HG02852 (cell line): ENCODE measurements at regions not wholly inside any gene's neighbourhood (a gene's known extent, or its start where the extent isn't known, plus 50 kb on each side); places are given as distances from the start of the nearest gene placed in this dataset.

Experiments used
- ATAC-seq: cut with Tn5 transposase; IDR thresholded peaks from one replicate; pipeline ENCODE4 v1.9.1; 2021; ENCODE audit warnings: mild to moderate bottlenecking, moderate library complexity; ENCODE audit not compliant: unreplicated experiment

DNA sequence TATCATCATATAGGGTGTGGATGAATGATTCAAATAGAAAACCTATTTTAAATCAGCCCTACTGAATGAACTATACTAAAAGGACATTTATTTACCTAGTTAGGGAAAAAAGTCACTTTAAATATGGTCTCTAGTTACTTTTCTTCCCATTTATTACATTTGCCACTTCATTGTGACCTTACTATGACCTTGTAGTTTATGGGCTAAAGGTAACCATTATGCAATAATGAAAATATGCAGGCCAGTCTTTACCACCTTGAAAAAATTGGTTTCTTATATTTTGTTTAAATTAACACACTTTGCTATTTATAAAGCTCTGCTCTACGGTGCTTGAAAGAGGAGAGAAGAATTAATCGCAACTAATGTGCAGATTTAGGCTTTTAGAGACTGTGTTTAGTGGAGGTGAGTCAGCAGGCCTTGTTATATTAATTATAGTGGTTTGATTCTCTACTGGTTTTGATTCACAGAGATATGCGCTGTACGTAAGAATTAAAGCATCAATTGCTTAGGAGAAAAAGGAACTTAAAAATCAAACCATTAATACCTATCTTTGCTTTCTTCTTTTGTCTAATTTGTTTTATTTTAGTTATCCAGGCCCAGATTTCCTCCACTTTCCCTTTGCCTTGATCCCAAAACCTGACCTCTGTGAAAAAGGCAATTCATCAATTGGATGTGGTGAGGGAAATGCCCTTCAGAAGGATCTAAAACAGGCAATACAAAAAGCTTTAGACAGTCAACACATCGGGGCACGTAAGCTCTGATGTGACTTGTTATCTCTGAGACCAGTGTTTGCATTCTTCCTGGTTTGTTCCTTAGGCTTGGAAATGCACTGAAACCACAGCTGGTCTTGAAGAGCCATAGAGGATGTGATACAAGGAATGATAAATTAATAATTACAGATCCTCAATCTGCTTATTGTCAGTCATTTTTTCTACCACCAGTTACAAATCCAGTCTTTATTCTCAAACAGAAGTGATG lies 141.2 kb upstream of the HDAC9 start:
- ATAC-seq: no peak

DNA sequence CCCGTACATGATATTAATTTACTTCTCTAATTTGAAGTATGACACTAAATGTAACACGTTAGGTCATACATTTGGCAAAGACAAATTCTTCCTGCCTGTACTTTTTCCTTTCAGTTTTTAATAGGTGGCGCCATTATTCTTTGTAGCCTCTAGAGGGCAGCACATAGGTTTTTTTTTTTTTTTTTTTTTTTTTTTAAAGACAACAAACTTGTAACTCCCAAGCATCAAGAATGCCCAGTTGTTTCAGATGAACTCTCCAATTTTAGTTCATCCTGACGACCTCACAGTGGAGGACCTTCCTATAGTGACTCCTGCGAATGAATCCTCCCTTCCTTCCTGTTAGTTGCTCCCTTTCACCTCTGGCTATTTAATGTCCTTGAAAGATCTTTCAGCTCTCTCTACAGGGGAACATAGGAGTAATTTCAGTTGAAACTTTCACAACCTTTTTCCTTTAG lies 139.3 kb upstream of the HDAC9 start:
- ATAC-seq: no peak

DNA sequence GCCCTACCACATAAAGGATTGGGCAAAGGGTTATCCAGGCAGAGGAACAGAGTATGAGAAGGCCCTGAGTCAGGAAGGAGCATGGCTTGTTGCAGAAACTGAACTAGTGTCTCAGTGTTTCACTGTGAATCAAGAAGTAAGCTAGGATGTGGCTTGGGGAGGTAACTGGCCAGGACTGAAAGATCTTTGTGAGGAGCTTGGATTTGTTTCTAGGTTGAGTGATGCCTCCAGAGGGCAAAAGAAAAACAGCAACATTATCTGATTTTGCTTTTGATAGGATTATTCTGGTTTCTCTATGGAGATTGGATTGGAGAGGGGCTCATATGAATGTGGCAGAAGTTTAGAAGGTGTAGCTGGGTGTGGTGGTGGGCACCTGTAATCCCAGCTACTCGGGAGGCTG lies 137.9 kb upstream of the HDAC9 start:
- ATAC-seq: no peak

DNA sequence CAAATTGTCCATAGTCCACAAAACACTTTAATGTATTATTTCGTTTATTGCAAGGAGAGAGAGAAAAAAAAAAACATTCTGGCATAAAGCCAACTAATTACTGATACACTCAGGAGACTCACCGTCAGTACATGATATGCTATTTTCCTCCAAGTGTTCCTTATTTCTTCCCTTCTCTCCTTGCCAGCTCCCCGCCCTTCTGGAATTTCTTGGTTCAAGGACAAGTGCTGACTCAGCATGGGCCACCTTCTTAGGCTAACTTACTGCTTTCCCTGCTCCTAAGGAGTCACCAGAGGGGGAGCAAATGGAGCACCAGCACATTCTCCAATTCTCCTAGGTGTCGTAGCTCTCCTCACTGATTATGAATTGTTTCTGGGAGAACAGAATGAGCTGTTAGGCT lies 133.8 kb upstream of the HDAC9 start:
- no peak for ATAC-seq

DNA sequence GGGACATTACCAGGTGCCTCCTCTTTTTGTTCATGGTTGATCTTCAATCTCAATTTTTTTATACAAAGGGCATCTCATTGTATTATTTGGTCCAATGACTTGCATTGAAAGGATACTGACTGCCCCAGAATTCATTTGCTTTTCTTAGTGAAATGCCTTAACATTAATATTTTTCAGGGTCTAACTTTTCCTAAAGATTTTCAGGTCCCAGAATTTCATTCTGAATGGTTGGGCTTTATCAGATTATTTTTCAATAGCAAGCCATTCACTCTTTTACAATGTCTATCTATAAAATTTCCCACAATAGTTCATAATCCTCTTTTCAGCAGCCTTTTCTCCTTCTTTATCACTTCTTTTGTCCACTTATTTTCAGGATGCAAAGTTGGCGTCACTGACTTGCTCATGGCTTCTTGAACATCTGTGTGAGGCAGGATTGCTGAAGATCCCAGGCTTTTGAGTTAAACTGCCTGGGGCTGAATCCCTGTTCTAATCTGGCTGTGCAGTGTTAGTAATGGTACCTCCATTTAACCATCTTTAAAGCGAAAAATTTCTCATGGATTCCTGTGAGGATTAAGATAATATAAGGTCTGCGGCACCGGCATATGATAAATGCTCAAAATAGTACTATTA lies 131.7 kb upstream of the HDAC9 start:
- ATAC-seq: no peak

DNA sequence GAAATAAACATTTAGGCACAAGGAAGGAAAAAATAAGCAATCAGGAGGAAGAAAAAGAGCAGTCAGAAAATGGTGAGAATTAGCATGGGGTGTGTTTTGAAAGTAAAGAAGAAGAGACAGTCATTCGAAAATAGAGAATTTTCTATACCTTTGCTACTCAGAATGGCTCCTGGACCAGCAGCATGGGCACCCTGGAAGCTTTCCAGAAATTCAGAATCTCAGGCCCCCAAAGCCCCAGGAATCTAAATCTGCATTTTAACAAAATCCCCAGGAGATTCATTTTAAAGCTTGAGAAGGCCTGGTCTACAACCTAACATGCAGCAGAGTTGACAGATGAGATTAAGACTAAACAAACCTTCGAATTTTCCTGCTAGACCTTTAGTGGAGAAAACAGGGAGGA lies 131.2 kb upstream of the HDAC9 start:
- ATAC-seq: no peak

DNA sequence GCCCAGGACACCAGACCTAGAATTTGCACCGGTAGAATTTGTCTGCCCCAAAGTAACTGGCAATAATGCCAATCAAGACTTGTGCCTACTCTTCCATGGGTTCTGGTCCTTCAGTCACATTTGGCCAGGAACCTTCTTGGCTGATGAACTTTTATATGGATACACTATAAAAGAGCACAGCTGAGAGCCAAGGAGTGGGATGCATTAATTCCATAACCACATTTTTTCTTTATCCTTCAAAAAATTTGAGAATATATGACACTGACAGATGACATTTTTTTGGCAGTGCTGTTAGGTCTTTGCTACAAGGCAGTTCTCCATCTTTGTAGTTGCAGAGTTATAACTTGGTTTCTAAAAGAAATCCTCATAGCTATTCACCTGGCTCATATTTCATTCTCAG lies 129.2 kb upstream of the HDAC9 start:
- ATAC-seq: no peak

DNA sequence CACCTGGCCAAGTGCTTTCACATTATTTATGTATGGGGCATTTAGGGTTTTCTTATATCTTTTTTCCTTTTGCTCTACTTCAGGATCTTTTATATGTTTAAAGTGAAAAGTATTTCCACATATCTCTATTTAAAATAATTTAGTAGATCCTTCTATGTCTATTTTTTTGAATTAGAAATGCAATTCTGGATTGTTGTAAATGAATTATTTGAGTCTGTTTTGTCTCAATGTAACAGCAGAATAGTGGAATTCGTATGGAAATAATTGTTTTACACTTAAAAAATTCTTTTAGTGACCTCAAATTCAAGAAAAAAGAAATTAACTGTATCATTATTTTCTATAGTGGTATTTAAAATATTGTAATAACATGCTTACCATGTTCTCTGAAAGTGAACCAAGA lies 126.5 kb upstream of the HDAC9 start:
- no peak for ATAC-seq

DNA sequence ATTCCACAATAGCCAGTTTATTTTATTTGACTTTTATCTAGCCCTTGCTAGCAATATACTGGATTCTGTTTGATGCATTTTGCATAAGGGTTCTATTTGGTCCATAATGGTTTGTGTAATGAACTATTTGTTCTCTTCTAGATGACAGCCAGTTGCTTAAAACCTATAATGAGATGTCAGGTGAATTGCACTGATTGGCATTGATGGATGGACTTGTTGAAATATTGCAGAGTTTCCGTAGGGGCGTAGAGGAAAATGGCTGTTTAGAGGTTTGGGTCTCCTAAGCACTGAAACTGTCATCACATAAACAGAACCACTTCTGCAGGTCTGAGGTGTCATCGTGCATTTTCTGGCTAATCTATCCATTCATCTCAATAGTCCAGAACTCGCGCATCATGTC lies 124.9 kb upstream of the HDAC9 start:
- no peak for ATAC-seq

DNA sequence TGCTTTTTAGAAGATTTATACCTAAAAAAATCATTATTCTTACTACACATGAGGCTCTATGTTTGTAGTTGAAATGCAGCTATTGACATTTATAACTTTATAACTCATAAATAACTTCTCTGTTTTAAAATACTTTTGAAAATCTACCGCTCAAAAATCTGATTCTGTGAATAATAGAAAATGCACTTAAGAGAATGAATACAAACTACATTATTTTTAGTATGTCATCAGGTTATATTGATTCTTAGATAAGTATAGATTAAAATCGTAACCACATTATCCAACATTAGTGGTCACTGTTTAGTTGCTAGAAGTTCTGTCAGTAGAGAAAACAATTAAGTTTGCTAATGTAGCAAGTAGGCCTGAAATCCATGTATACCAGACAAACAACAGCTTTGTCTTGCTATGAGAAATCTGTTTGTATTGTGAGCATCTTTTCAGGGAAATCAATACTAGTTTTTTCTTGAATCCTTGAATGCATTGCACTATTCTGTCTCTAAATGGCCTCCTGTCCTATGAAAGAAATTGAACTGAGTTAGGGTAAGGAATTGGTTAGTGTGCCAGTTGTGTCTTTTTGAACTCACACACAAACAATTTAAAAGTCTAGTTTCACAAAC lies 116.5 kb upstream of the HDAC9 start:
- ATAC-seq: no peak

DNA sequence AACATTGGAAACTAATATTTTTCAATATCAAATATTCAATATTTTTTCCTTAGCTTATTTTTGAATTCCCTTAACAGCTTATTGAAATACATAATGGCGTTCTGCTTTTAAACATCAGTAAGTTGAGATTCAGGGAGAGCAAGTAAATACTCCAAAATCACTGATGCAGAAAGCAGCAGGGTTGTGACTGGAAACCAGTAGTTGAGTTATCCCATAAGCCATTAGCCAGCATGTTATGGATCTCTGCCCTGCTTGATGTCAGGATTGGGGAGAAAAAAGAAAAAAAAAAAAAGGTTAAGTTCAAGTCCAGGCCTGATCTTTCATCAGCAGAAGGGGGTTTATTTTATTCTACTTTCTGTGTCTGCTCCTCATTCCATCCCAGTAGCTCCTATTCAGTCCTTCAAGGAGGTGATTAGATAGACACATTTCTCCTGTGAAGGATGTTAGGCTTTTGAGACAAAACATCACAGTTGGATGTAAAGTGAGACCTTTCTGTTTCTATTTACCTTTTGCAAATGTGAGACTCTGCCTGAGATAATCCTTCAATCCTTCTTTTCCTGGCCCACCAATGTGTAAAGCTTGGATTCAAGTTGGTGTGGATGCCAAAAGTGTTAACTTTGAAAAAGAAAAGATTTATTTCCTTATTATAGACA lies 110.9 kb upstream of the HDAC9 start:
- no peak for ATAC-seq

DNA sequence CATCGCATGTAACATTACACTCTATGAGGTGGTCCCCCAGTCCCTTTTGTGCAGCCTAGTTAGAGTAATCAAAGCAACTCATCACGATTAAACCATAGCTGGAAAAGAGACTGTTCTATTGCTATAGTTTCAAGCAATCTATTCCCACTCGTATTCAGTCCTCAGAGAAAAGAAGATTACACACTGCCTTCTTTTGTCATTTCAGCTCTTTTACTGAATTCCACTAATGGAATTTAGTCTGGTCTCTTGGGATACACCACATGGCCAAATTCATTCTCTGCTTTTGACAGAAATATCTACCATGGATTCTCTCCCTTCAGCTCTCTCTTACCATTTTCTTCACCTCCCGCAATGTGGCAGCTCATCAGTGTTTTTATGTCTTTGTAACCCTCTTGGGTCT lies 108.9 kb upstream of the HDAC9 start:
- ATAC-seq: no peak

DNA sequence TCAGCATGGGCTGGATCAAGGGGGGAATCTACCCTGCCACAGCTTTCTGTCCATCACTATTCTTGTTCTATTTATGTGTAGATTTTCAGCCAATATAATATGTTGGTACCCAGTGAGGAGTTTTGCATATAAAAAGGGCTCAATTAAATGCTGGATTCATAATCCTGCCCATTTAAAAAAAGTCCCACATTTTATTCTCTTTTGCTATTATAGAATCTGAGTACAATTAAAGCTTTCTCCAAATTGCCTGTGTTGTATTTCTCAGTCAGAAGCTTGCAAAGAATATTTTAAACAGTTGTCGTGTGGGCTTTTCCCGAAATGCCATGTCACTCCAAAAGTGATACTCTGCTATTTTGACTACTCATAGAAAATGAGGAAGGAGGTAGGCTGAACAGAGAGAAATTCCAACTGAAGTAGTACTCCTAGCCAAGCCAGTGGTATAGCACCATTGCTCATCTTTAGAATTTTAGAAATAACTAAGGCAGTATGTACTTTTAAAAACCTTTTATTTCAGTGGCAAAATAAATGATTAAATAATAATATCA lies 108.3 kb upstream of the HDAC9 start:
- no peak for ATAC-seq

DNA sequence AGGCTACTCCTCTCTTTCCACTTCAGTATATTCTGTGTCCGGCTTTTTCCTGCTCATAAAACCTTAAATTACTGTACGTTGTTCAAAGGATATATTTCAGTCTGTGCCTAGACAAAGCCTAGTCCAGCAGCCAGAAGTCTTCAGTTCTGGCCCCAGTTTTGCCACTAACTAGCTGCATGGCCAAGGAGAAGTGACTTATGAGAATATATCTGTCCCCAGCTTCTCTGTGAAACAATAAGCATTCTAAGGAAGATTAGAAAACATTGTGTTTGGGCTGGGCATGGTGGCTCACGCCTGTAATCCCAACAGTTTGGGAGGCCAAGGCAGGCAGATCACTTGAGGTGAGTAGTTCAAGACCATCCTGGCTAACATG lies 105.0 kb upstream of the HDAC9 start:
- peak; percentile 38 for ATAC-seq

DNA sequence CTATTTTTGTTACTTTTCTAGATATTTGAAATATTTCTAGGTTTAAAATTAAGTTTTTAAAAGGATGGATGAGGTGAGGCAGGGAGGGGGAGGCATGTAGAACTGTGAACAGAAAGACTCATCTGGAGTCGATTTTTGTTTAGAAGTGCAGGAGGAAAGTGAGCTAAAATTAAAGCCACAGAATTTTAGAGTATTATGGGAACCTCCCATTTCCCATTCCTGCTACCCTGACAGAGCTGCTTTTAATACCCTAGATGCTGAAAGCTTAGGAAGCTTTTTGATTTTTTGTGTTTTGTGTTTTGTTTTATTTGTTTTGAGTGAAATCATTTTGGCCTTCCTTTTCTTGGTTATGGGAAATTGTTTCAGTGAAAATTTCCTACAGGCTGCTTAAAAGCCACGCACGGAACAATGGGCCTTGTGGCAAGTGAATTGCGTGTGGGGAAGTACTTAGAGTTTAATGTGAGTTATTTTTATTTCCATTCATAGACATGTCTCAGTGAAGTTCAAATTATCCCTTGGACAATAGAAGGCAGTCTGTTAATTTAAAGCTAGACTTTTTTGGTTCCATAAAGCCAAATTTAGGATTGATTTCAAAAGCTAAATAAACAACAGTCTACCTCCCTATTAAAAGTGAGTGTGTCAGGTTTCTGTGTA lies 102.0 kb upstream of the HDAC9 start:
- no peak for ATAC-seq

DNA sequence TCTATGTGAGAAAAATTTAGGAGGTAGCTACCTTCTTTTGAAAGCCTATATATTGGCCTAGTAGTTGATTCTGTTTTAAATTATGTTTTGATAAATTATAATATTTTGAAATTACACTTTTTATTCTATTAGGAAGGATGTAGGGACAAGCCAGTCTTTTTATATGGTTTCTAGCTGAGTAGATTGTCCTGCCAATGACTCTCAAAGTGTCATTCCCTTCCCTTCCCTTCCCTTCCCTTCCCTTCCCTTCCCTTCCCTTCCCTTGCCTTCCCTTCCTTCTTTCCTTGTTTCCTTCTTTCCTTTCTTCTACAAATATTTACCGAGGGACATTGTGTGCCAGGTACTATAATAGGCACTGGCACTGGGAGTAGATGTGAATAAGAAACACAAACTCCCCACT lies 99.7 kb upstream of the HDAC9 start:
- no peak for ATAC-seq

DNA sequence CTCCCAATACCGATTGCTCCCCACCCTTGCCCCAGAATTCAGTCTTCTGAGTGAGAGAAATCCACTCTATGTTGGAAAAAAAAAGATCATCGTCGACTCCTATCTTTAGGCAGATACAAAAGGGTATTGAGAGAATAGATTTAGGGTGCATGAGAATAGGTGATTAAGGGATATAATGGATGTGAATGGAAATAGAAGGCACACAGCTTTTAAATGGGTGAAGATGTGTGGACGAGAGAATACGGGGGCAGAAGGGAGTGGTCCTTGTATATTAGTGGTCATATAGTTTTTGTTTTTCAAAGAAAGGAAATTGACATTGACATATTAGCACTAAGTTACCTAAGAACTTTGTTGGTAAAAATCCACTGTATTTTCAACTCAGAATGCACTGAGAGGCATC lies 98.6 kb upstream of the HDAC9 start:
- ATAC-seq: no peak

DNA sequence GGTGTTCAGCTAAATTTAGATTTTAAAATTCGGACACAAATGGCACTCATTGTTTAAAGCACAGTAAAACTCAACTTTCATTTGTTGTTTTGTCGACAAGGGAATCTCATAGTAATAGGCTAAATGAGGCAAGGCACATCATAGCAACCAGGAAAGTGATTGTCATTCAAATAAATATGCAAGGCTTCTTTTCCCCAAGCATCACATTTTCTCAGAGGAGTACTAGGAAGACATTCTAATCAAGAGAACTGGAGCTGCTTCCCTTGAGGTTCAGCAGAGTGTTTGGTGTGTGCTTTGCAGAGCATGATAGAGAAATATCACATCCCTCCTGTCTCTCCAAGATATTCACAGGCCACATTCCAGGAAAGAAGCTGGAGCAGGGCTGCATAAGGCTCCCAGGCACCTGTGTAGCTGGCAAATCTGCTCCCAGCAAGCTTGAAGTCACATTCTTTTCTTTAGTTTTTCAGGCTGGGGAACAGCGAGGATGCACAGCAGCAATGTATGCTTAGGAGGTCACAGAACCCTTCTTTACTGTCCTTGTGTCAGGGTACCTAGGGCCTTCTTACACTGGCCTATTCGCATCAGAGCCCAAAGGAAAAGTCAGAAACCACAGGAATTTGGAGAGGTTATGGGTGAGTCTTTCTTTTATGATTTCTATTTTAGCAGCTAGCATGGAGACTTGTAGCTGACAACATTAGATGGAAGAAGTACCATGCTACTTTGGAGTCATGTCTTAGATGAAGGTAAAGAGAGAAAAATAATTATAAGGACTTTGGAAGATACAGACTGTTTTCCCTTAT lies 95.9 kb upstream of the HDAC9 start:
- no peak for ATAC-seq

DNA sequence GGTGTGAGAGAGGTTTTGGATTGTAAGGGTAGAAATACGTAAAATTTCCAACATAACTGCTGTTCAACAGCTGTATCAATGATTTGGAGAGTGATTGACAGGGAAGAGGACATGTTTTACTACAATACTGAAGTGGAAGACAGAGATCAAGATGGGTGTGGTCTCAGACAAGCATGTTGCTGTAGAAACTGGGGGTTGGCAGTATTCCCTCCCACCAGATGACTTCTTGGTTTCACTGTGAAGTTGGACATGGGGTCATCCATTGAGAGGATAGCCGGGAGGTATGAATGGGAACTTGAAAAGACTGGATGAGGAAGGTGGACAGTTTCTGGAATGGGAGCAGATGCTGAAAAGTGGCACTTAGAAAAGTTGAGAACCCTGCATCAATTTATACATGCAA lies 95.3 kb upstream of the HDAC9 start:
- ATAC-seq: no peak

DNA sequence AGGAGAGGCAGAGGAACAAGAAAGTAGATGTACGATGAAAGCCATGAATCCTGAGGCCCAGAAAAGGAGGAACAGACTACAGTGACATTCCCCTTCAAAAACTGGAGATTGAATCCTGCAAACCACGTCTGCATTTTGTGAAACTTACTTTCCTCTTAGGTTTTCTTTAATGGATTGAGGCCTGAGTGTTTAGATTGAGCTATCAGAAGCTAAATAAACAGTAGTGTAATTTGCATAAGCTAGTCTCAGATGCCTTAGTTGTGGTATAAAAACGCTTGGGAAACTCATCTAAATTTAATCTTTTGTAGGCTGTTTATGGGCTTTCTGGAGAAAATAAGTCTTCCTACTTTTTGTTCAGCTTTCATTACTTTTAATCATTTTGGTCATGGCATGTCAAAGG lies 94.8 kb upstream of the HDAC9 start:
- ATAC-seq: no peak
